Adrenal gland (tissue), 9 donors: ENCODE measurements at regions not wholly inside any gene's neighbourhood (a gene's known extent, or its start where the extent isn't known, plus 50 kb on each side); places are given as distances from the start of the nearest gene placed in this dataset.

Experiments
- DNase-seq, 7 donors: peaks; one replicate each; pipeline ENCODE4 v3.0.0-alpha.2; 2019 to 2020
- H3K27ac ChIP-seq, 5 donors: fragments of 200-600 bp; sonication (generic) in 4 of 5; 1 replicate in 3 of 5; 2 replicates in 2 of 5; pipeline versions ENCODE4 v1.5.1 to v1.8.0; 2016 to 2020; ENCODE audit warnings: mild to moderate bottlenecking in 1 of 5
- H3K27me3 ChIP-seq: fragments of 200-600 bp; 2 replicates; pipeline ENCODE4 v1.8.0; 2021
- H3K36me3 ChIP-seq, 2 donors: fragments of 200-600 bp; replicated peaks in 1 of 2; 1 replicate in 1 of 2; 2 replicates in 1 of 2; pipeline versions ENCODE4 v1.5.1 to v1.8.0; 2018 to 2022
- H3K4me1 ChIP-seq, 2 donors: fragments of 200-600 bp; replicated peaks in 1 of 2; 1 replicate in 1 of 2; 2 replicates in 1 of 2; pipeline versions ENCODE4 v1.5.1 to v1.8.0; 2018 to 2021
- H3K4me3 ChIP-seq, 4 donors: fragments of 200-600 bp; sonication (generic) in 3 of 4; one replicate each; pipeline ENCODE4 v1.5.1; 2016 to 2018
- H3K9me3 ChIP-seq, 3 donors: fragments of 200-600 bp; sonication (generic) in 1 of 3; replicated peaks in 1 of 3; 1 replicate in 2 of 3; 2 replicates in 1 of 3; pipeline versions ENCODE4 v1.5.1 to v1.8.0; 2016 to 2021
- CTCF ChIP-seq, 6 experiments: fragments of 450-650 bp in 4 of 6; fragments of 200-600 bp in 2 of 6; sonication (generic) in 1 of 6; IDR thresholded peaks; 1 replicate in 5 of 6; 2 replicates in 1 of 6; pipeline versions ENCODE4 v1.5.1 to v1.8.0; 2016 to 2021; ENCODE audit warnings: antibody characterized with exemption in 6 of 6, mild to moderate bottlenecking in 2 of 6, moderate library complexity in 1 of 6
- POLR2A ChIP-seq, 2 donors: fragments of 450-650 bp; IDR thresholded peaks; one replicate each; pipeline ENCODE4 v1.6.1; 2017; ENCODE audit warnings: antibody characterized with exemption in 2 of 2, mild to moderate bottlenecking in 2 of 2, moderate library complexity in 1 of 2
- WGBS, 4 donors: extraction: QIAGEN DNeasy Blood & Tissue Kit in 2 of 4; methylation state at CpG; one replicate each; pipeline versions ENCODE4 v1.1.5 to v1.1.7; 2013 to 2017; 5-methylcytosine and 5-hydroxymethylcytosine counted together
- intact Hi-C, 2 donors: fragments of 100-400 bp; cut with DNase I; formaldehyde crosslinking; loops; one replicate each; pipeline versions ENCODE4 v1.14.1 to v1.15.0; 2022 to 2023
- donor health status: healthy with polysubstance abuse.
- donor health status: Bipolar disorder and iron deficiency.
- donor health status: DM: yes; HTN: yes; CAD: no.
- donor health status: DM: no; HTN: no; CAD: no.
- donor health status: DM: no; HTN: no; CAD: no.

- H3K4me1 ChIP-seq, result no peaks in the 10 kb centered on the region
- intact Hi-C loops, result no loop called here
- H3K9me3 ChIP-seq, result no peaks in the 10 kb centered on the region
- DNase-seq, result no peak
- TF ChIP-seq POLR2A (IDR thresholded peaks at IDR 0.05), result no peak
- TF ChIP-seq CTCF (IDR thresholded peaks at IDR 0.05), result no peak
- H3K36me3 ChIP-seq, result no peaks in the 10 kb centered on the region
- H3K4me3 ChIP-seq, result no peak overlapping the region
- no peak overlapping the region for H3K27ac ChIP-seq
- no peaks in the 10 kb centered on the region for H3K27me3 ChIP-seq
- 71 to 83% (median 79%) methylated on average over 3 of the region's 3 CpGs for WGBS, 4 donors
Measured at GRCh38 chr5:16350816-16351215, 114.8 kb downstream of the ZNF622 start.

GRCh38 chr5:16346380-16346779 is 119.2 kb downstream of the ZNF622 start:
- DNase-seq, result no peak
- WGBS, 4 donors, result 32 to 73% (median 56%) methylated on average over 1 of the region's 1 CpG
- no peaks in the 10 kb centered on the region for H3K9me3 ChIP-seq
- H3K36me3 ChIP-seq, result no peaks in the 10 kb centered on the region
- H3K4me3 ChIP-seq, result no peak overlapping the region
- no peaks in the 10 kb centered on the region for H3K4me1 ChIP-seq
- TF ChIP-seq CTCF (IDR thresholded peaks at IDR 0.05), result no peak
- TF ChIP-seq POLR2A (IDR thresholded peaks at IDR 0.05), result no peak
- intact Hi-C loops, result no loop called here
- H3K27ac ChIP-seq, result no peak overlapping the region
- no peaks in the 10 kb centered on the region for H3K27me3 ChIP-seq

GRCh38 chr5:16345454-16345853 is 120.1 kb downstream of the ZNF622 start:
- TF ChIP-seq POLR2A (IDR thresholded peaks at IDR 0.05), result no peak
- TF ChIP-seq CTCF (IDR thresholded peaks at IDR 0.05), result no peak
- H3K27me3 ChIP-seq, result no peaks in the 10 kb centered on the region
- intact Hi-C loops, result no loop called here
- no peaks in the 10 kb centered on the region for H3K9me3 ChIP-seq
- no peaks in the 10 kb centered on the region for H3K36me3 ChIP-seq
- no peak overlapping the region for H3K4me3 ChIP-seq
- no peak for DNase-seq
- no peak overlapping the region for H3K27ac ChIP-seq
- 94 to 100% (median 97%) methylated on average over 1 of the region's 1 CpG for WGBS, 4 donors
- H3K4me1 ChIP-seq, result no peaks in the 10 kb centered on the region

GRCh38 chr5:16326137-16326536 is 139.5 kb downstream of the ZNF622 start:
- intact Hi-C loops, result no loop called here
- Histone ChIP-seq H3K27me3 (no peaks in the 10 kb centered on the region), H3K36me3 (no peaks in the 10 kb centered on the region), H3K27ac (no peak overlapping the region), H3K4me3 (no peak overlapping the region), H3K9me3 (no peaks in the 10 kb centered on the region), H3K4me1 (no peaks in the 10 kb centered on the region)
- no peak for DNase-seq
- 71 to 83% (median 80%) methylated on average over 7 of the region's 7 CpGs for WGBS, 4 donors
- TF ChIP-seq POLR2A (IDR thresholded peaks at IDR 0.05) (no peak), CTCF (IDR thresholded peaks at IDR 0.05) (no peak)
